ENCODE measurements at regions not wholly inside any gene's neighbourhood (a gene's known extent, or its start where the extent isn't known, plus 50 kb on each side); places are given as distances from the start of the nearest gene placed in this dataset.

- TF ChIP-seq CTCF (IDR thresholded peaks at IDR 0.05; ENCODE audit: insufficient read depth, low read length) = no peak
- no peak for DNase-seq (ENCODE audit: low read depth)
- no peak overlapping the region for H3K4me3 ChIP-seq (ENCODE audit: low read depth, low read length)
These were observed 110.3 kb upstream of the KIT start for GRCh38 chr4:54547299-54548097.

DNA sequence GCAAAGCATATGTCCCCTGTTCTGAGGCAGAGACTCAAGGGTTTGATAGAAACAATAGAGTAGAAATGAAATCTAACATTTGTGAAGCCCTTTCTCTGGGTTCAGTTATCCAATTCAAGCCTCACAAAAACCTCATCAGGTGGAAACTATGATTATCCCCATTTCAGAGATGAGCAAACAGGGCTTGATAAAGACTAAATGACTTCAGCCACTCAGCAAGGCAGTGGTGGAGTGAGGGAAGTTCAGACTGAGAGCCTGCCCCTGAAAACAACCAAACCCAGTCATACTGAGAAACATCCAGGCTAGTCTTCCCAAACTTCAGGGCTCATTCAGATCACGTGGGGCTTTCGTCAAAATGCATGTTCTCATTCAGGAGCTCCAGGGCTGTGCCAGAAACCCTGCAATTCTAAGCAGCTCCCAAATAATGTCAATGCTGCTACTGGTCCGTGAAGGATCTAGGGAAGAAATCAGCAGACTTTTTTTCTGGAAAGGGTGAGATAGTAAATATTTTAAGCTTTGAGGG is 109.6 kb upstream of the KIT start:
- no peak overlapping the region for H3K4me3 ChIP-seq (ENCODE audit: low read depth, low read length)
- TF ChIP-seq CTCF (IDR thresholded peaks at IDR 0.05; ENCODE audit: insufficient read depth, low read length) = no peak
- DNase-seq (ENCODE audit: low read depth) = no peak

GRCh38 chr4:54548831-54549460 is 108.8 kb upstream of the KIT start:
- TF ChIP-seq CTCF (IDR thresholded peaks at IDR 0.05; ENCODE audit: insufficient read depth, low read length) = no peak
- no peak overlapping the region for H3K4me3 ChIP-seq (ENCODE audit: low read depth, low read length)
- DNase-seq (ENCODE audit: low read depth) = no peak

- DNase-seq (ENCODE audit: low read depth) = no peak
- TF ChIP-seq CTCF (IDR thresholded peaks at IDR 0.05; ENCODE audit: insufficient read depth, low read length) = no peak
- no peak overlapping the region for H3K4me3 ChIP-seq (ENCODE audit: low read depth, low read length)
These were observed 107.2 kb upstream of the KIT start for GRCh38 chr4:54550395-54551171.

DNA sequence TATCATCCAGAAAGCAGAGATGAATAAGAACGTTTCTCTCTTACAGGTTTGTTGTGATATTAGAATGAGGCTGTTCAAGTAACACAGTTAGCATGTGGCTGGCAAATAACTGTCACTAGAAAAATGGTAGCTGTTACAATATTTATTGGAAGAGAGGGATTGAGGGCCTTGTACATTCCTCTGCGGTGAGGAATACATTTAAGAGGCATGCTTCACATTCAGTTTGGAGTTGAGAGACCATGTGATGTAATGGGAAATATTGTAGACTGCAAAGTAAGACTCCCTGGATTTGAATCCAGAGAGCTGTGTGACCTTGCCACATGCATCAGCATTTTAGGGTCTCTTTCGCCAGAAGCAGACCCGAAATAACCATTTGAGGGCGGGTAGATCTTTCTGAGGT is 104.8 kb upstream of the KIT start:
- no peak overlapping the region for H3K4me3 ChIP-seq (ENCODE audit: low read depth, low read length)
- no peak for DNase-seq (ENCODE audit: low read depth)
- no peak for TF ChIP-seq CTCF (IDR thresholded peaks at IDR 0.05; ENCODE audit: insufficient read depth, low read length)

GRCh38 chr4:54554339-54554990 is 103.3 kb upstream of the KIT start:
- no peak overlapping the region for H3K4me3 ChIP-seq (ENCODE audit: low read depth, low read length)
- TF ChIP-seq CTCF (IDR thresholded peaks at IDR 0.05; ENCODE audit: insufficient read depth, low read length) = no peak
- no peak for DNase-seq (ENCODE audit: low read depth)

Measured in fibroblast of the aortic adventitia (primary cell).